SK-N-DZ (cell line): ENCODE measurements at regions not wholly inside any gene's neighbourhood (a gene's known extent, or its start where the extent isn't known, plus 50 kb on each side); places are given as distances from the start of the nearest gene placed in this dataset.

ENCODE experiments used
- DNase-seq: peaks from one replicate; pipeline ENCODE4 v3.0.0-alpha.2; 2015; ENCODE audit warnings: low spot score

- DNase-seq, result no peak
Observed at GRCh38 chr10:58885146-58885545, 291.3 kb upstream of the PHYHIPL start.

GRCh38 chr10:58885686-58886345 is 290.6 kb upstream of the PHYHIPL start:
- DNase-seq, result no peak

GRCh38 chr10:58886406-58886805 is 290.0 kb upstream of the PHYHIPL start:
- no peak for DNase-seq

- no peak for DNase-seq
Observed at GRCh38 chr10:58887474-58887873, 289.0 kb upstream of the PHYHIPL start.

GRCh38 chr10:58888957-58889356 is 287.5 kb upstream of the PHYHIPL start:
- no peak for DNase-seq

GRCh38 chr10:58892031-58892531 is 284.4 kb upstream of the PHYHIPL start:
- no peak for DNase-seq

GRCh38 chr10:58894929-58895328 is 281.5 kb upstream of the PHYHIPL start:
- DNase-seq, result no peak

GRCh38 chr10:58896229-58896628 is 280.2 kb upstream of the PHYHIPL start:
- no peak for DNase-seq

- no peak for DNase-seq
Observed at GRCh38 chr10:58897236-58897635, 279.2 kb upstream of the PHYHIPL start.

- no peak for DNase-seq
Observed at GRCh38 chr10:58897708-58898107, 278.7 kb upstream of the PHYHIPL start.

- DNase-seq, result no peak
Observed at GRCh38 chr10:58898854-58899573, 277.4 kb upstream of the PHYHIPL start.

GRCh38 chr10:58901092-58901646 is 275.3 kb upstream of the PHYHIPL start:
- DNase-seq, result no peak

- DNase-seq, result no peak
Observed at GRCh38 chr10:58903071-58903470, 273.4 kb upstream of the PHYHIPL start.

- no peak for DNase-seq
Observed at GRCh38 chr10:58909881-58910280, 266.6 kb upstream of the PHYHIPL start.

GRCh38 chr10:58913717-58914116 is 262.7 kb upstream of the PHYHIPL start:
- peak; percentile 52 for DNase-seq

- DNase-seq, result no peak
Observed at GRCh38 chr10:58918887-58919286, 257.6 kb upstream of the PHYHIPL start.

GRCh38 chr10:58919927-58920654 is 256.4 kb upstream of the PHYHIPL start:
- no peak for DNase-seq

GRCh38 chr10:58920655-58921003 is 255.8 kb upstream of the PHYHIPL start:
- DNase-seq, result no peak

- no peak for DNase-seq
Observed at GRCh38 chr10:58921421-58921855, 255.0 kb upstream of the PHYHIPL start.

- no peak for DNase-seq
Observed at GRCh38 chr10:58925381-58925780, 251.1 kb upstream of the PHYHIPL start.

GRCh38 chr10:58930500-58930899 is 245.9 kb upstream of the PHYHIPL start:
- no peak for DNase-seq

GRCh38 chr10:58932126-58932525 is 244.3 kb upstream of the PHYHIPL start:
- DNase-seq, result no peak
